ENCODE measurements at regions not wholly inside any gene's neighbourhood (a gene's known extent, or its start where the extent isn't known, plus 50 kb on each side); places are given as distances from the start of the nearest gene placed in this dataset.

DNA sequence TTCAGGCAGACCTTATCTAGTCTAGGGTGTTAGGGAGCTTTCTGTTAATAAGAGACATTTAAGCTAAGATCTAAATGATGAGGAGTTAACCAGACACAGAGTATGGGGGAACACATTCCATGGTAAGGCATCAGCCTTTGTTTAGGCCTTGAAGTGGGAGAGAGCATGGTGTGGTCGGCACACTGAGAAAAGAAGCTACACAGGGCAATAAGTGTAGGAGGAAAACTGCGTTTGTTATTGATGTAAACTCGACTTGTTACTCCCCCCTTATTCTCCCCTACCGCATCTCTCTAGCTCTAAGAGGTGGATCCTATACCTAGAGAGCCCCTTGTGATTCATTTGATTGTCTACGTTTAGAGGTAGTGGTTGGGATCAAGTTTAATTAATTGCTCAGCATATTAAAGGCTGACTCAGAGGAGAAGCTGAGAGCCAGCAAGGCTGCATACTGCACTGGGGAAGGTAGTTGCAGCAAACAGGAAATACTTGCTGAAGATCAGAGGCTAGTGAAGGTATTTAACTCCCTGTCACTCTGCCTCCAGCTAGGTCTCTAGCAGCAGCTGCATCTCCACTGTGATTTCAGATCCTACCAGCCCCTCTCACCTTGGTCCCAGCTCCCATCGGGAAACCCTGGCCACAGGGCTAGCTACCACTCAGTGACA, 86.8 kb upstream of the TEAD1 start (continued):
- TF ChIP-seq CHCHD3 (CRISPR knock-in tag; IDR thresholded peaks at IDR 0.05), result no peak
- TF ChIP-seq ETV5 (CRISPR knock-in tag; IDR thresholded peaks at IDR 0.05; ENCODE audit: borderline replicate concordance), result no peak
- TF ChIP-seq ESRRA (CRISPR knock-in tag; IDR thresholded peaks at IDR 0.05; ENCODE audit: low read depth), result no peak
- no peak for TF ChIP-seq ELF3 (CRISPR knock-in tag; IDR thresholded peaks at IDR 0.05)
- TF ChIP-seq, protein P1, sequence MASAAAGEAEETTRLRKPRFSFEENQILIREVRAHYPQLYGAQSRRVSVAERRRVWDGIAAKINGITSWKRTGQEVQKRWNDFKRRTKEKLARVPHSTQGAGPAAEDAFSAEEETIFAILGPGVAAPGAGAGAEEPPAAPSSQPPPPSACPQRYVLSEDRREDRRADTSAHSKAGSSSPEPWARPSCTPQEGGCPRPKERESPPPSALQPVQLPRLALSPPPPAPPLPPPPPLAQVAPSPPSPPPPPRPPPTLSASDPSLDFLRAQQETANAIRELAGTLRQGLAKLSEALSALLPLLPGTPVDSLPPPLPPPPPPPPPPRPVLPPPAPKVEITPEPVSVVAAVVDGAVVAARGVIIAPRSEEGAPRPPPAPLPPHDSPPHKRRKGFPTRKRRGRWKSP (CRISPR knock-in tag; IDR thresholded peaks at IDR 0.05), result no peak
- TF ChIP-seq HNF4A (CRISPR knock-in tag; IDR thresholded peaks at IDR 0.05), result no peak
- no peak for TF ChIP-seq TARDBP (CRISPR knock-in tag; IDR thresholded peaks at IDR 0.05)

DNA sequence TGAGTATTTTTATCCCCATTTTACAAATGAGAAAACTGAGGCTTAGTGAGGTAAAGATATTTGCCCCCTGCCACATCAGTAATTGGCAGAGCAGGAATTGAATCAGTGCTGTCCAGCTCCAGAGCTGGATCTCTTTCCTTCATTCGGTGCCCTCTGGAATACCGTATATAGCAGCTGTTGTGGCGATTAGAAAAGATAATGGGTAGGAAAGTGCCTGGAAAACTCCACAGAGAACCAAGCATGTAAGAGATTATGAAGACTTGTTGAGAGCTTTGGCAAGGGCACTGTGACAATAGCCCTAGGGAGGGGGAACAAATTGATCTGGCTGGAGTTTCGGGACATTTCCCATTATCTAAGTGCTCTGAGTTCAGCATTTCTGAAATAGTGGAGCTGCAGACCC, 82.5 kb upstream of the TEAD1 start:
- no peak overlapping the region for H3K9ac ChIP-seq (ENCODE audit: insufficient read depth, low read depth, low read length)
- no peak overlapping the region for H3K4me2 ChIP-seq (ENCODE audit: low read depth, low read length)
- ChIA-PET CTCF (ENCODE audit: low intra/inter-chr PET ratio, low total read pairs) (no interaction called here), POLR2A (no interaction called here)
- TF ChIP-seq ZNF496 (CRISPR knock-in tag; IDR thresholded peaks at IDR 0.05; ENCODE audit: insufficient replicate concordance), result no peak
- TF ChIP-seq, protein P2, sequence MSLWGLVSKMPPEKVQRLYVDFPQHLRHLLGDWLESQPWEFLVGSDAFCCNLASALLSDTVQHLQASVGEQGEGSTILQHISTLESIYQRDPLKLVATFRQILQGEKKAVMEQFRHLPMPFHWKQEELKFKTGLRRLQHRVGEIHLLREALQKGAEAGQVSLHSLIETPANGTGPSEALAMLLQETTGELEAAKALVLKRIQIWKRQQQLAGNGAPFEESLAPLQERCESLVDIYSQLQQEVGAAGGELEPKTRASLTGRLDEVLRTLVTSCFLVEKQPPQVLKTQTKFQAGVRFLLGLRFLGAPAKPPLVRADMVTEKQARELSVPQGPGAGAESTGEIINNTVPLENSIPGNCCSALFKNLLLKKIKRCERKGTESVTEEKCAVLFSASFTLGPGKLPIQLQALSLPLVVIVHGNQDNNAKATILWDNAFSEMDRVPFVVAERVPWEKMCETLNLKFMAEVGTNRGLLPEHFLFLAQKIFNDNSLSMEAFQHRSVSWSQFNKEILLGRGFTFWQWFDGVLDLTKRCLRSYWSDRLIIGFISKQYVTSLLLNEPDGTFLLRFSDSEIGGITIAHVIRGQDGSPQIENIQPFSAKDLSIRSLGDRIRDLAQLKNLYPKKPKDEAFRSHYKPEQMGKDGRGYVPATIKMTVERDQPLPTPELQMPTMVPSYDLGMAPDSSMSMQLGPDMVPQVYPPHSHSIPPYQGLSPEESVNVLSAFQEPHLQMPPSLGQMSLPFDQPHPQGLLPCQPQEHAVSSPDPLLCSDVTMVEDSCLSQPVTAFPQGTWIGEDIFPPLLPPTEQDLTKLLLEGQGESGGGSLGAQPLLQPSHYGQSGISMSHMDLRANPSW (CRISPR knock-in tag; IDR thresholded peaks at IDR 0.05; ENCODE audit: borderline replicate concordance), result no peak
- no peak for TF ChIP-seq KAT2B (IDR thresholded peaks at IDR 0.05; ENCODE audit: borderline replicate concordance, low read depth, low read length)
- TF ChIP-seq SMYD3 (CRISPR knock-in tag; IDR thresholded peaks at IDR 0.05), result no peak
- TF ChIP-seq ZBTB8A (CRISPR knock-in tag; IDR thresholded peaks at IDR 0.05; ENCODE audit: borderline replicate concordance, low read depth), result no peak
- TF ChIP-seq SOX6 (IDR thresholded peaks at IDR 0.05), result no peak
- no peak for TF ChIP-seq SOX6 (CRISPR knock-in tag; IDR thresholded peaks at IDR 0.05)
- TF ChIP-seq NR1H2 (CRISPR knock-in tag; IDR thresholded peaks at IDR 0.05; ENCODE audit: borderline replicate concordance, low read depth), result no peak
- TF ChIP-seq NR3C1 (CRISPR knock-in tag; IDR thresholded peaks at IDR 0.05), result no peak
- TF ChIP-seq ZNF75D (CRISPR knock-in tag; IDR thresholded peaks at IDR 0.05; ENCODE audit: borderline replicate concordance), result no peak
- TF ChIP-seq ATF7 (IDR thresholded peaks at IDR 0.05), result no peak
- TF ChIP-seq ATF7 (CRISPR knock-in tag; IDR thresholded peaks at IDR 0.05), result no peak
- no peaks in the 10 kb centered on the region for H3K9me3 ChIP-seq (ENCODE audit: low read length)
- WGBS (ENCODE audit: low lambda C conversion rate), result 63% methylated on average over 4 of the region's 4 CpGs
- no peak for FAIRE-seq
- ATAC-seq, result no peak
- no peaks in the 10 kb centered on the region for H3K36me3 ChIP-seq (replicated peaks in 1 of 2; ENCODE audit: control insufficient read depth in 1 of 2, insufficient read depth in 2 of 2, low read length in 2 of 2)
- peaks cover 0 to 11% of the 10 kb centered on the region in 2 experiments; a peak in 2 of 5 replicates for H3K27me3 ChIP-seq (ENCODE audit: control insufficient read depth in 1 of 2, insufficient read depth in 2 of 2, low read length in 2 of 2)
- no peaks in the 10 kb centered on the region for H3K79me2 ChIP-seq (ENCODE audit: insufficient read depth, low read length)
- DNase-seq (ENCODE audit: low spot score), result no peak
- no peaks in the 10 kb centered on the region for H4K20me1 ChIP-seq (ENCODE audit: insufficient read depth, low read length)
- BruUV-seq (replicated peaks), result no TSS peak
- no peak overlapping the region for H2AFZ ChIP-seq (ENCODE audit: low read length)
- intact Hi-C loops (cut with micrococcal nuclease; ENCODE audit: unreplicated experiment), result loop anchor here (10.0 kb wide), 1 partner anchor 233 kb away; no protein-coding TSS in a partner anchor
- in situ Hi-C loops (cut with HindIII; ENCODE audit: extremely low pct_ligation_motif_present, low pct_unique_long_range_greater_than_20kb), result loop anchor here (25.0 kb wide), 2 partner anchors 104 to 254 kb away; no protein-coding TSS in a partner anchor
- no peak overlapping the region for H3K4me3 ChIP-seq (replicated peaks in 1 of 3; ENCODE audit: insufficient read depth in 1 of 3, low read depth in 2 of 3, low read length in 3 of 3)
- no peak overlapping the region for H3K27ac ChIP-seq (ENCODE audit: extremely low read length, insufficient read depth, low read length)
- no peaks in the 10 kb centered on the region for H3K4me1 ChIP-seq (ENCODE audit: insufficient read depth, low read length)

All from HepG2 (cell line).